Midbrain (tissue), 1 donor: ENCODE measurements at regions not wholly inside any gene's neighbourhood (a gene's known extent, or its start where the extent isn't known, plus 50 kb on each side); places are given as distances from the start of the nearest gene placed in this dataset.
A peak's percentile ranks its signal among the peaks of the same experiment; 100 is the strongest.

Source experiments
- DNase-seq: peaks from one replicate; lab custom pipeline; 2025; lab: John Stamatoyannopoulos, UW

- DNase-seq = no peak
Observed at GRCh38 chr13:34040863-34041262, 222.9 kb downstream of the RFC3 start.

- DNase-seq = no peak
Observed at GRCh38 chr13:34044041-34044440, 226.1 kb downstream of the RFC3 start.

GRCh38 chr13:34044660-34045080, 226.7 kb downstream of the RFC3 start:
- no peak for DNase-seq

GRCh38 chr13:34046457-34046856, 228.5 kb downstream of the RFC3 start:
- no peak for DNase-seq

- DNase-seq = no peak
Observed at GRCh38 chr13:34048652-34049051, 230.7 kb downstream of the RFC3 start.

- DNase-seq = no peak
Observed at GRCh38 chr13:34056733-34057258, 238.8 kb downstream of the RFC3 start.

- DNase-seq = no peak
Observed at GRCh38 chr13:34064456-34065205, 246.7 kb downstream of the RFC3 start.

GRCh38 chr13:34065928-34066327, 248.0 kb downstream of the RFC3 start:
- no peak for DNase-seq

- DNase-seq = no peak
Observed at GRCh38 chr13:34066344-34066743, 248.4 kb downstream of the RFC3 start.

GRCh38 chr13:34070006-34070405, 252.1 kb downstream of the RFC3 start:
- no peak for DNase-seq

- no peak for DNase-seq
Observed at GRCh38 chr13:34070544-34071303, 252.8 kb downstream of the RFC3 start.

- DNase-seq = no peak
Observed at GRCh38 chr13:34076319-34076718, 258.4 kb downstream of the RFC3 start.

GRCh38 chr13:34076943-34077703, 259.2 kb downstream of the RFC3 start:
- DNase-seq = peak; percentile 0

GRCh38 chr13:34078334-34078999, 260.5 kb downstream of the RFC3 start:
- DNase-seq = no peak

- no peak for DNase-seq
Observed at GRCh38 chr13:34085204-34085603, 267.3 kb downstream of the RFC3 start.

- DNase-seq = no peak
Observed at GRCh38 chr13:34086281-34086680, 268.3 kb downstream of the RFC3 start.

- DNase-seq = no peak
Observed at GRCh38 chr13:34087791-34088190, 269.8 kb downstream of the RFC3 start.

- DNase-seq = no peak
Observed at GRCh38 chr13:34103854-34104253, 285.9 kb downstream of the RFC3 start.

- no peak for DNase-seq
Observed at GRCh38 chr13:34104853-34105252, 286.9 kb downstream of the RFC3 start.

GRCh38 chr13:34107806-34108205, 289.9 kb downstream of the RFC3 start:
- no peak for DNase-seq

- no peak for DNase-seq
Observed at GRCh38 chr13:34108410-34108809, 290.5 kb downstream of the RFC3 start.

GRCh38 chr13:34114581-34114980, 296.6 kb downstream of the RFC3 start:
- no peak for DNase-seq
